H9 (cell line): ENCODE measurements at regions not wholly inside any gene's neighbourhood (a gene's known extent, or its start where the extent isn't known, plus 50 kb on each side); places are given as distances from the start of the nearest gene placed in this dataset.

Experiments
- DNase-seq: peaks from one replicate; pipeline ENCODE4 v3.0.0-alpha.2; 2017
- H2AFZ ChIP-seq: one replicate; pipeline ENCODE4 v1.6.1; 2013; ENCODE audit warnings: mild to moderate bottlenecking, low read length, control low read depth, moderate library complexity
- H2AK5ac ChIP-seq: 2 replicates; pipeline ENCODE4 v1.6.1; 2013; ENCODE audit warnings: low read length, control low read depth, mixed read lengths; ENCODE audit not compliant: insufficient read length
- H2BK120ac ChIP-seq: one replicate; pipeline ENCODE4 v1.6.1; 2013; ENCODE audit warnings: low read depth, mild to moderate bottlenecking, low read length, control low read depth, inconsistent platforms; ENCODE audit not compliant: poor library complexity, severe bottlenecking
- H2BK12ac ChIP-seq: 2 replicates; pipeline ENCODE4 v1.6.1; 2013; ENCODE audit warnings: low read length, control low read depth, mixed read lengths, low read depth; ENCODE audit not compliant: insufficient read length
- H2BK15ac ChIP-seq: 2 replicates; pipeline ENCODE4 v1.6.1; 2013; ENCODE audit warnings: low read depth, low read length, control low read depth
- H2BK20ac ChIP-seq: one replicate; pipeline ENCODE4 v1.6.1; 2013; ENCODE audit warnings: low read depth, mild to moderate bottlenecking, low read length, control low read depth, inconsistent platforms; ENCODE audit not compliant: poor library complexity, severe bottlenecking
- H2BK5ac ChIP-seq: 2 replicates; pipeline ENCODE4 v1.6.1; 2013; ENCODE audit warnings: low read length, control low read depth, mixed read lengths; ENCODE audit not compliant: insufficient read length
- H3K14ac ChIP-seq: 2 replicates; pipeline ENCODE4 v1.6.1; 2013; ENCODE audit warnings: low read length, control low read depth; ENCODE audit not compliant: insufficient read depth
- H3K18ac ChIP-seq: 2 replicates; pipeline ENCODE4 v1.6.1; 2013; ENCODE audit warnings: low read depth, mild to moderate bottlenecking, mixed read lengths, low read length, control low read depth; ENCODE audit not compliant: insufficient read length
- H3K23ac ChIP-seq: 2 replicates; pipeline ENCODE4 v1.6.1; 2013; ENCODE audit warnings: low read length, control low read depth, mixed read lengths, low read depth; ENCODE audit not compliant: insufficient read length
- H3K23me2 ChIP-seq: 2 replicates; pipeline ENCODE4 v1.6.1; 2013; ENCODE audit warnings: low read depth, mild to moderate bottlenecking, mixed read lengths, low read length, control low read depth; ENCODE audit not compliant: insufficient read length, poor library complexity, severe bottlenecking
- H3K27ac ChIP-seq: 2 replicates; pipeline ENCODE4 v1.5.1; 2013; ENCODE audit warnings: low read length, control low read depth, mixed read lengths, low read depth; ENCODE audit not compliant: insufficient read length
- H3K27me3 ChIP-seq: 2 replicates; pipeline ENCODE4 v1.6.1; 2013; ENCODE audit warnings: low read length, control low read depth, inconsistent platforms; ENCODE audit not compliant: insufficient read depth
- H3K4ac ChIP-seq: 2 replicates; pipeline ENCODE4 v1.6.1; 2013; ENCODE audit warnings: low read depth, mild to moderate bottlenecking, control low read depth, inconsistent platforms, low read length, moderate library complexity
- H3K4me1 ChIP-seq: 2 replicates; pipeline ENCODE4 v1.6.1; 2013; ENCODE audit warnings: low read length, control low read depth, inconsistent platforms; ENCODE audit not compliant: insufficient read depth
- H3K4me2 ChIP-seq: 2 replicates; pipeline ENCODE4 v1.6.1; 2013; ENCODE audit warnings: low read length, control low read depth, mixed read lengths; ENCODE audit not compliant: insufficient read length, insufficient read depth
- H3K56ac ChIP-seq: 2 replicates; pipeline ENCODE4 v1.6.1; 2013; ENCODE audit warnings: low read depth, mild to moderate bottlenecking, mixed read lengths, low read length, control low read depth; ENCODE audit not compliant: insufficient read length
- H3K79me1 ChIP-seq: 2 replicates; pipeline ENCODE4 v1.6.1; 2013; ENCODE audit warnings: low read depth, mild to moderate bottlenecking, moderate library complexity, low read length, control low read depth, inconsistent platforms; ENCODE audit not compliant: insufficient read depth, poor library complexity, severe bottlenecking
- H3K79me2 ChIP-seq: 2 replicates; pipeline ENCODE4 v1.6.1; 2013; ENCODE audit warnings: low read length, control low read depth, inconsistent platforms; ENCODE audit not compliant: insufficient read depth
- H3K9ac ChIP-seq: 2 replicates; pipeline ENCODE4 v1.6.1; 2013; ENCODE audit warnings: low read length, control low read depth, mixed read lengths; ENCODE audit not compliant: insufficient read length; ENCODE audit errors: extremely low read depth
- H3K9me3 ChIP-seq: one replicate; pipeline ENCODE4 v1.6.1; 2013; ENCODE audit warnings: low read depth, low read length, inconsistent platforms; ENCODE audit not compliant: control insufficient read depth
- H3T11ph ChIP-seq: one replicate; pipeline ENCODE4 v1.6.1; 2013; ENCODE audit warnings: mild to moderate bottlenecking, low read length, control low read depth, inconsistent platforms
- H4K20me1 ChIP-seq: one replicate; pipeline ENCODE4 v1.6.1; 2013; ENCODE audit not compliant: control insufficient read depth, insufficient read length, insufficient read depth
- H4K5ac ChIP-seq: 2 replicates; pipeline ENCODE4 v1.6.1; 2013; ENCODE audit warnings: low read depth, mild to moderate bottlenecking, mixed read lengths, low read length, control low read depth; ENCODE audit not compliant: insufficient read length
- H4K8ac ChIP-seq: replicated peaks from 2 replicates; pipeline ENCODE4 v1.6.1; 2013; ENCODE audit warnings: low read length, control low read depth, mixed read lengths, low read depth; ENCODE audit not compliant: insufficient read length
- H4K91ac ChIP-seq: 2 replicates; pipeline ENCODE4 v1.6.1; 2013; ENCODE audit warnings: low read depth, mild to moderate bottlenecking, moderate library complexity, mixed read lengths, low read length, control low read depth; ENCODE audit not compliant: insufficient read length
- H3K27ac Mint-ChIP-seq, 3 experiments: 2 replicates in 2 of 3; 3 replicates in 1 of 3; pipeline ENCODE4 v1.8.0; 2020 to 2021; ENCODE audit warnings: mixed read lengths in 3 of 3, mild to moderate bottlenecking in 1 of 3, moderate library complexity in 1 of 3
- H3K27me3 Mint-ChIP-seq: 2 replicates; pipeline ENCODE4 v1.8.0; 2021; ENCODE audit warnings: low read depth, mild to moderate bottlenecking, moderate library complexity, mixed read lengths
- H3K36me3 Mint-ChIP-seq, 3 experiments: 2 replicates in 2 of 3; 3 replicates in 1 of 3; pipeline ENCODE4 v1.8.0; 2020 to 2021; ENCODE audit warnings: low read depth in 3 of 3, mixed read lengths in 3 of 3; ENCODE audit not compliant: insufficient read depth in 1 of 3
- H3K4me1 Mint-ChIP-seq, 2 experiments: 2 replicates each; pipeline ENCODE4 v1.8.0; 2020; ENCODE audit warnings: mixed read lengths in 2 of 2
- H3K4me3 Mint-ChIP-seq, 2 experiments: 2 replicates in 1 of 2; 3 replicates in 1 of 2; pipeline ENCODE4 v1.8.0; 2020 to 2021; ENCODE audit warnings: mild to moderate bottlenecking in 2 of 2, mixed read lengths in 2 of 2, moderate library complexity in 1 of 2
- H3K9me3 Mint-ChIP-seq, 2 experiments: 2 replicates in 1 of 2; 3 replicates in 1 of 2; pipeline ENCODE4 v1.8.0; 2020; ENCODE audit warnings: mild to moderate bottlenecking in 2 of 2, mixed read lengths in 2 of 2, moderate library complexity in 1 of 2
- WGBS: extraction: QIAGEN DNeasy Blood & Tissue Kit; methylation state at CpG from one replicate; pipeline ENCODE4 v1.1.7; 2013; ENCODE audit warnings: missing lambda C conversion rate, low lambda C conversion rate, mixed read lengths; ENCODE audit not compliant: insufficient read length; ENCODE audit errors: extremely low coverage; 5-methylcytosine and 5-hydroxymethylcytosine counted together
- TF ChIP-seq, protein P1 (sequence below): fragments of 200-600 bp; sonication (generic); conservative IDR thresholded peaks from 3 replicates; pipeline ENCODE4 v1.8.0; 2021; ENCODE audit warnings: antibody characterized with exemption, mild to moderate bottlenecking

DNA sequence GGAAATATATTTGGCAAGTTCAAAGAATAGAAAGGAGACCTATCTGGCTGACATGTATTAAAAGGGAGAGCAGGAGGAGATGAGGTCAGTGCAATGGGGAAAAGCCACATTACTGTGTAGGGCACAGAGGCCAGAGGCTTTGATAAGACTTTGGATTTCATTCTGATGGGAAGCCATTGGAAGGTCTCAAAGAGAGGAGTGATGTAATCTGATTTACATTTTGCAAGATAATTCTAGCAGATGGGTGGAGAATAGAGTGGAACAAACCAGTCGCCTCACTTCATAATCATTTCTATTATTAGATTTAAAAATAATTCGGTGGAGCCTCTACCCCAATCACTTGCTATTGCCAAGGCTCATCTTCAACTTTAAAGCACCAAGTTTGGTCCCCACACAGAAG, 278.4 kb upstream of the ZC3H12C start:
- Histone ChIP-seq H2AFZ (no peak overlapping the region), H3K4me1 (peaks cover 3% of the 10 kb centered on the region; the same call in 1 of the 2 replicates), H2BK20ac (no peak overlapping the region), H3K23ac (no peak overlapping the region), H4K8ac (no peak overlapping the region), H3K79me1 (no peaks in the 10 kb centered on the region), H4K91ac (no peak overlapping the region), H4K5ac (no peak overlapping the region), H3K27ac (no peak overlapping the region), H2BK5ac (no peak overlapping the region), H3K4me2 (no peak overlapping the region), H3K9me3 (no peaks in the 10 kb centered on the region), H2BK120ac (no peak overlapping the region), H3K18ac (no peak overlapping the region), H3K27me3 (no peaks in the 10 kb centered on the region), H2BK12ac (no peak overlapping the region), H4K20me1 (no peaks in the 10 kb centered on the region), H3K14ac (no peak overlapping the region), H3T11ph (no peak overlapping the region), H3K4ac (no peak overlapping the region), H3K23me2 (no peaks in the 10 kb centered on the region), H3K9ac (no peak overlapping the region), H3K56ac (no peak overlapping the region), H2AK5ac (no peak overlapping the region), H2BK15ac (no peak overlapping the region), H3K79me2 (no peaks in the 10 kb centered on the region)
- no peak for DNase-seq
- no CpG with 5 or more reads among the region's 2 CpGs for WGBS
- Mint-ChIP-seq H3K4me1 (peaks cover 6% of the 10 kb centered on the region in 2 experiments), H3K27ac (peak overlapping the region in 1 of 3 experiments; percentile 54; a peak in 1 of 7 replicates), H3K27me3 (peaks cover 4% of the 10 kb centered on the region; the same call in 1 of the 2 replicates), H3K4me3 (no peak overlapping the region), H3K36me3 (no peaks in the 10 kb centered on the region), H3K9me3 (no peaks in the 10 kb centered on the region)
- TF ChIP-seq, protein P1, sequence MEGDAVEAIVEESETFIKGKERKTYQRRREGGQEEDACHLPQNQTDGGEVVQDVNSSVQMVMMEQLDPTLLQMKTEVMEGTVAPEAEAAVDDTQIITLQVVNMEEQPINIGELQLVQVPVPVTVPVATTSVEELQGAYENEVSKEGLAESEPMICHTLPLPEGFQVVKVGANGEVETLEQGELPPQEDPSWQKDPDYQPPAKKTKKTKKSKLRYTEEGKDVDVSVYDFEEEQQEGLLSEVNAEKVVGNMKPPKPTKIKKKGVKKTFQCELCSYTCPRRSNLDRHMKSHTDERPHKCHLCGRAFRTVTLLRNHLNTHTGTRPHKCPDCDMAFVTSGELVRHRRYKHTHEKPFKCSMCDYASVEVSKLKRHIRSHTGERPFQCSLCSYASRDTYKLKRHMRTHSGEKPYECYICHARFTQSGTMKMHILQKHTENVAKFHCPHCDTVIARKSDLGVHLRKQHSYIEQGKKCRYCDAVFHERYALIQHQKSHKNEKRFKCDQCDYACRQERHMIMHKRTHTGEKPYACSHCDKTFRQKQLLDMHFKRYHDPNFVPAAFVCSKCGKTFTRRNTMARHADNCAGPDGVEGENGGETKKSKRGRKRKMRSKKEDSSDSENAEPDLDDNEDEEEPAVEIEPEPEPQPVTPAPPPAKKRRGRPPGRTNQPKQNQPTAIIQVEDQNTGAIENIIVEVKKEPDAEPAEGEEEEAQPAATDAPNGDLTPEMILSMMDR, result no peak
